Thyroid gland (tissue), 4 donors: ENCODE measurements at regions not wholly inside any gene's neighbourhood (a gene's known extent, or its start where the extent isn't known, plus 50 kb on each side); places are given as distances from the start of the nearest gene placed in this dataset.

Experiments
- POLR2A ChIP-seq, 2 donors: fragments of 450-650 bp; IDR thresholded peaks; one replicate each; pipeline ENCODE4 v1.6.1; 2017; ENCODE audit warnings: antibody characterized with exemption in 2 of 2, mild to moderate bottlenecking in 2 of 2, moderate library complexity in 1 of 2
- TF ChIP-seq, protein P1 (sequence below), 6 experiments: fragments of 200-600 bp in 3 of 6; fragments of 450-650 bp in 3 of 6; sonication (generic) in 3 of 6; IDR thresholded peaks; one replicate each; pipeline ENCODE4 v1.5.1; 2016 to 2019; ENCODE audit warnings: antibody characterized with exemption in 6 of 6, mild to moderate bottlenecking in 2 of 6, inconsistent platforms in 1 of 6, moderate library complexity in 1 of 6

DNA sequence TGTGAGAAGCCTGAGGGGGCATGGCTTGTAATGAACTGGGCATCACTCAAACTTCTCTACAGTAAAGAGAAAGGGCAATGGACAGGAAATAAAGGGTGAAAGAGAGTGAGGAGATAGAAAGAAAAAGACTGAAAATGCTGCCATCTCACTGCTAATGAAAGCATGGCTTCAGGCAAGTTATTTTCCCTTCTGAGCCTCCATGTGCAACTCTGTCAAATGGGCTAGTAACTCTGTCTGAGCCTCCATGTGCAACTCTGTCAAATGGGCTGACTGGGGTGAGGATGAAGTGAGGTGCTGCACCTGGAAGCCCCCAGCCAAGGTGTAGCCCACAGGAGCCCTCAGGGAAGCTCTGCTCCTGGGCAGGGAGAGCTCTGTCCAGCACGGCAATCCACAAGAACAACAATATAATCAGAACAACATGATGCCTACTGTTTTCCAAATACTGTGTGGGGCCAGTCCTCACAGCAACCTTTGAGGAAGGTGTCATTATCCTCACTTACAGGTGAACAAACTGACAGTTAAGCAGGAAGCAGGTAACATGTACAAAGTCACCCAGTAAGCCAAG lies 73.8 kb upstream of the XPA start:
- TF ChIP-seq, protein P1, sequence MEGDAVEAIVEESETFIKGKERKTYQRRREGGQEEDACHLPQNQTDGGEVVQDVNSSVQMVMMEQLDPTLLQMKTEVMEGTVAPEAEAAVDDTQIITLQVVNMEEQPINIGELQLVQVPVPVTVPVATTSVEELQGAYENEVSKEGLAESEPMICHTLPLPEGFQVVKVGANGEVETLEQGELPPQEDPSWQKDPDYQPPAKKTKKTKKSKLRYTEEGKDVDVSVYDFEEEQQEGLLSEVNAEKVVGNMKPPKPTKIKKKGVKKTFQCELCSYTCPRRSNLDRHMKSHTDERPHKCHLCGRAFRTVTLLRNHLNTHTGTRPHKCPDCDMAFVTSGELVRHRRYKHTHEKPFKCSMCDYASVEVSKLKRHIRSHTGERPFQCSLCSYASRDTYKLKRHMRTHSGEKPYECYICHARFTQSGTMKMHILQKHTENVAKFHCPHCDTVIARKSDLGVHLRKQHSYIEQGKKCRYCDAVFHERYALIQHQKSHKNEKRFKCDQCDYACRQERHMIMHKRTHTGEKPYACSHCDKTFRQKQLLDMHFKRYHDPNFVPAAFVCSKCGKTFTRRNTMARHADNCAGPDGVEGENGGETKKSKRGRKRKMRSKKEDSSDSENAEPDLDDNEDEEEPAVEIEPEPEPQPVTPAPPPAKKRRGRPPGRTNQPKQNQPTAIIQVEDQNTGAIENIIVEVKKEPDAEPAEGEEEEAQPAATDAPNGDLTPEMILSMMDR (IDR thresholded peaks at IDR 0.05) = no peak
- TF ChIP-seq POLR2A (IDR thresholded peaks at IDR 0.05) = no peak
